Breast epithelium (tissue), 4 donors: ENCODE measurements at regions not wholly inside any gene's neighbourhood (a gene's known extent, or its start where the extent isn't known, plus 50 kb on each side); places are given as distances from the start of the nearest gene placed in this dataset.

ENCODE experiments used
- DNase-seq, 2 donors: peaks; one replicate each; pipeline ENCODE4 v3.0.0-alpha.2; 2019; ENCODE audit warnings: low spot score in 2 of 2
- H3K27ac ChIP-seq, 2 donors: fragments of 200-600 bp; sonication (generic) in 1 of 2; one replicate each; pipeline ENCODE4 v1.5.1; 2016 to 2019; ENCODE audit warnings: mild to moderate bottlenecking in 1 of 2
- H3K27me3 ChIP-seq, 2 donors: fragments of 200-600 bp; sonication (generic) in 1 of 2; one replicate each; pipeline versions ENCODE4 v1.5.1 to v1.6.0; 2017 to 2019; ENCODE audit warnings: control low read depth in 1 of 2, mild to moderate bottlenecking in 1 of 2
- H3K36me3 ChIP-seq: fragments of 200-600 bp; one replicate; pipeline ENCODE4 v1.5.1; 2019
- H3K4me1 ChIP-seq, 2 donors: fragments of 200-600 bp; sonication (generic); one replicate each; pipeline ENCODE4 v1.5.1; 2016 to 2019; ENCODE audit warnings: control low read depth in 1 of 2
- H3K4me3 ChIP-seq, 3 donors: fragments of 200-600 bp; sonication (generic); 1 replicate in 2 of 3; 2 replicates in 1 of 3; pipeline ENCODE4 v1.5.1; 2016 to 2019; ENCODE audit warnings: mild to moderate bottlenecking in 3 of 3, moderate library complexity in 2 of 3
- H3K9me3 ChIP-seq, 2 donors: fragments of 200-600 bp; sonication (generic) in 1 of 2; one replicate each; pipeline ENCODE4 v1.5.1; 2016 to 2019; ENCODE audit warnings: control low read depth in 1 of 2
- POLR2A ChIP-seq: fragments of 450-650 bp; IDR thresholded peaks from one replicate; pipeline ENCODE4 v1.6.1; 2016; ENCODE audit warnings: antibody characterized with exemption, mild to moderate bottlenecking, moderate library complexity
- POLR2AphosphoS5 ChIP-seq, 3 donors: sonication (generic); formaldehyde crosslinking; IDR thresholded peaks; one replicate each; pipeline ENCODE4 v1.6.1; 2017; ENCODE audit warnings: antibody characterized with exemption in 3 of 3
- intact Hi-C: fragments of 100-400 bp; cut with DNase I; formaldehyde crosslinking; loops from one replicate; pipeline ENCODE4 v1.15.1; 2023; ENCODE audit warnings: low total_unique reads
- TF ChIP-seq, protein P1 (sequence below), 3 donors: fragments of 450-650 bp; IDR thresholded peaks; one replicate each; pipeline ENCODE4 v1.5.1; 2016 to 2017; ENCODE audit warnings: antibody characterized with exemption in 3 of 3, mild to moderate bottlenecking in 3 of 3, moderate library complexity in 3 of 3

DNA sequence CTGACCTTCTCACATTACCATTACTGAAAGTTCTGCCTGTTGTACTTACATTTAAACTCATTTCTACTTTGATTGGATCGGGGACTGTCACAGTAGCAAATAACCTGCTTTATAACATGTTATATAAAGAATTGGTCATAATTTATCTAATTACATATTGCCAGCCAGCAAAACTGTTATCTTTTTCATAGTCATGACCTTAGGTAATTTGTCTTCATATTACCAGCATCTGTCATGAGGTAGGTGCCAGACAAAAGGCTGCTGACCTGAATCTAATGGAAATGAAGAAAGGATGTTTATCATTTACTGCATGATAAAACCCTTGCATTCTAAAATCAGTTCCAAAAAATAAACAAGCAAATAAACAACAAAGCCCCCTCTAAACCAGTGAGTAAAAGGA, 89.4 kb upstream of the LRP1B start:
- intact Hi-C loops, result no loop called here
- H3K9me3 ChIP-seq, result no peaks in the 10 kb centered on the region
- no peaks in the 10 kb centered on the region for H3K27me3 ChIP-seq
- DNase-seq, result no peak
- no peak for TF ChIP-seq POLR2AphosphoS5 (IDR thresholded peaks at IDR 0.05)
- no peak for TF ChIP-seq POLR2A
- TF ChIP-seq, protein P1, sequence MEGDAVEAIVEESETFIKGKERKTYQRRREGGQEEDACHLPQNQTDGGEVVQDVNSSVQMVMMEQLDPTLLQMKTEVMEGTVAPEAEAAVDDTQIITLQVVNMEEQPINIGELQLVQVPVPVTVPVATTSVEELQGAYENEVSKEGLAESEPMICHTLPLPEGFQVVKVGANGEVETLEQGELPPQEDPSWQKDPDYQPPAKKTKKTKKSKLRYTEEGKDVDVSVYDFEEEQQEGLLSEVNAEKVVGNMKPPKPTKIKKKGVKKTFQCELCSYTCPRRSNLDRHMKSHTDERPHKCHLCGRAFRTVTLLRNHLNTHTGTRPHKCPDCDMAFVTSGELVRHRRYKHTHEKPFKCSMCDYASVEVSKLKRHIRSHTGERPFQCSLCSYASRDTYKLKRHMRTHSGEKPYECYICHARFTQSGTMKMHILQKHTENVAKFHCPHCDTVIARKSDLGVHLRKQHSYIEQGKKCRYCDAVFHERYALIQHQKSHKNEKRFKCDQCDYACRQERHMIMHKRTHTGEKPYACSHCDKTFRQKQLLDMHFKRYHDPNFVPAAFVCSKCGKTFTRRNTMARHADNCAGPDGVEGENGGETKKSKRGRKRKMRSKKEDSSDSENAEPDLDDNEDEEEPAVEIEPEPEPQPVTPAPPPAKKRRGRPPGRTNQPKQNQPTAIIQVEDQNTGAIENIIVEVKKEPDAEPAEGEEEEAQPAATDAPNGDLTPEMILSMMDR (IDR thresholded peaks at IDR 0.05), result no peak
- no peak overlapping the region for H3K4me3 ChIP-seq
- H3K4me1 ChIP-seq, result no peaks in the 10 kb centered on the region
- H3K27ac ChIP-seq, result no peak overlapping the region
- no peaks in the 10 kb centered on the region for H3K36me3 ChIP-seq

- no peak for DNase-seq
- Histone ChIP-seq H3K36me3 (no peaks in the 10 kb centered on the region), H3K27me3 (no peaks in the 10 kb centered on the region), H3K4me1 (no peaks in the 10 kb centered on the region), H3K9me3 (no peaks in the 10 kb centered on the region), H3K27ac (no peak overlapping the region), H3K4me3 (no peak overlapping the region)
- TF ChIP-seq POLR2AphosphoS5 (IDR thresholded peaks at IDR 0.05), result no peak
- no peak for TF ChIP-seq POLR2A
- TF ChIP-seq, protein P1 (IDR thresholded peaks at IDR 0.05), result no peak
- intact Hi-C loops, result no loop called here
These were observed 87.7 kb upstream of the LRP1B start for GRCh38 chr2:142218471-142218870.

DNA sequence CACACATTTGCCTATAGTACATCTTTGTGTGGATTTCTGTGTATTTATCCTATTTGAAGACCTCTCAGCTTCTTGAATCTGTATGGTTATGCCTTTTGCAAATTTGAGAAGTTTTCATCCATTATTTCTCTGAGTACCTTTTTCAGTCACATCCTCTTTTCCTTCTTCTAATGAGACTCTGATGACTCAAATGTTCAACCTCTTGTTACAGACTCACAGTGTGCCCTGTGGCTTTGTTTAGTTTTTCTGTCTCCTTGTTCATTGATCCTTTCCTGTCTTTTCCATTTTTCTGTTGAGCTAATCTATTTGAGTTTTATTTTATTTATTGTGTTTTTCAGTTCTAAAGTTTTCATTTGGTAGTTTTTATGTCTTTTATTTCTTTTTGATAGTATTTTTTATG, 87.0 kb upstream of the LRP1B start:
- TF ChIP-seq, protein P1 (IDR thresholded peaks at IDR 0.05), result no peak
- TF ChIP-seq POLR2A (no peak), POLR2AphosphoS5 (IDR thresholded peaks at IDR 0.05) (no peak)
- Histone ChIP-seq H3K4me1 (no peaks in the 10 kb centered on the region), H3K4me3 (no peak overlapping the region), H3K27me3 (no peaks in the 10 kb centered on the region), H3K36me3 (no peaks in the 10 kb centered on the region), H3K27ac (no peak overlapping the region), H3K9me3 (no peaks in the 10 kb centered on the region)
- intact Hi-C loops, result no loop called here
- no peak for DNase-seq

DNA sequence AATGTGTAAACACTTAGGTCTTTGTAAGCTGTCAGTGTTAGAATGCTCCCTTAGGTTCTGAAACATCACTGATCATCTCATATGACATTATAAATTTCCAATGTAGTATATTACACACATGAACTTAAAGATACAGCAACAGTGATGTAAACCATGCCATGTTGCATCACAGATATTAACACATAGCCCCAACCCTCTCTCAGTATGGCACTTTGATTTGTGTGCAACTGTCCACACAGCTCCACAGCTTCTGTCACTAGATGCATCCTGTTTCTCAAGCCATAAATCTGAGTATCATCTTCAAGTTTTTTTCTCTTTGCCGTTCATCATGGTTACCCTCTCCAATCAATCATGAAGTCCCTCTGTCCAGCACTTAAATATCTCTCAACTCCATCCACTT, 69.2 kb upstream of the LRP1B start:
- no peaks in the 10 kb centered on the region for H3K4me1 ChIP-seq
- no peak overlapping the region for H3K27ac ChIP-seq
- intact Hi-C loops, result no loop called here
- H3K27me3 ChIP-seq, result no peaks in the 10 kb centered on the region
- no peaks in the 10 kb centered on the region for H3K36me3 ChIP-seq
- TF ChIP-seq POLR2AphosphoS5 (IDR thresholded peaks at IDR 0.05) (no peak), POLR2A (no peak)
- TF ChIP-seq, protein P1 (IDR thresholded peaks at IDR 0.05), result no peak
- no peak for DNase-seq
- H3K4me3 ChIP-seq, result no peak overlapping the region
- no peaks in the 10 kb centered on the region for H3K9me3 ChIP-seq

DNA sequence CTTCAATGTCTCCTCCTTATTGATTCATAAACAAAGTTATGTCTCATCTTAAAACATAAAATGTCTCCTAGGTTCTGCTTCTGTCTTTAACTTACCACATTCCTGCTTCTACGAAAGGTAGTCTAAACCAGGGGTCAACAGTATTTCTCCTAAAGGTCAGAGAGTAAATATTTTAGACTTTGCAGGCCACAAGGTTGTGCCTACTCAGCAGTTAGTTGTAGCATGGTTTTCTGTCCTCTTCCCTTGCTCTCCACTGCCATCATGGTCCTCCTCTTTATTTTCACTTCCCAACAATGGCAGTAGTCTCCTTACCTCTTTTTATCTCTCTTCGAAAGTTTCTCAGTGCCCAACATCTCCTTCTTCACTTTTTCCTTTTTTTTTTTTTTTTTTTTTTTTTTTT, 68.3 kb upstream of the LRP1B start:
- H3K27me3 ChIP-seq, result no peaks in the 10 kb centered on the region
- no peak for DNase-seq
- H3K9me3 ChIP-seq, result no peaks in the 10 kb centered on the region
- intact Hi-C loops, result no loop called here
- H3K4me3 ChIP-seq, result no peak overlapping the region
- no peak for TF ChIP-seq POLR2AphosphoS5 (IDR thresholded peaks at IDR 0.05)
- TF ChIP-seq POLR2A, result no peak
- TF ChIP-seq, protein P1 (IDR thresholded peaks at IDR 0.05), result no peak
- no peaks in the 10 kb centered on the region for H3K36me3 ChIP-seq
- no peak overlapping the region for H3K27ac ChIP-seq
- H3K4me1 ChIP-seq, result no peaks in the 10 kb centered on the region
